ENCODE measurements at regions not wholly inside any gene's neighbourhood (a gene's known extent, or its start where the extent isn't known, plus 50 kb on each side); places are given as distances from the start of the nearest gene placed in this dataset.

DNA sequence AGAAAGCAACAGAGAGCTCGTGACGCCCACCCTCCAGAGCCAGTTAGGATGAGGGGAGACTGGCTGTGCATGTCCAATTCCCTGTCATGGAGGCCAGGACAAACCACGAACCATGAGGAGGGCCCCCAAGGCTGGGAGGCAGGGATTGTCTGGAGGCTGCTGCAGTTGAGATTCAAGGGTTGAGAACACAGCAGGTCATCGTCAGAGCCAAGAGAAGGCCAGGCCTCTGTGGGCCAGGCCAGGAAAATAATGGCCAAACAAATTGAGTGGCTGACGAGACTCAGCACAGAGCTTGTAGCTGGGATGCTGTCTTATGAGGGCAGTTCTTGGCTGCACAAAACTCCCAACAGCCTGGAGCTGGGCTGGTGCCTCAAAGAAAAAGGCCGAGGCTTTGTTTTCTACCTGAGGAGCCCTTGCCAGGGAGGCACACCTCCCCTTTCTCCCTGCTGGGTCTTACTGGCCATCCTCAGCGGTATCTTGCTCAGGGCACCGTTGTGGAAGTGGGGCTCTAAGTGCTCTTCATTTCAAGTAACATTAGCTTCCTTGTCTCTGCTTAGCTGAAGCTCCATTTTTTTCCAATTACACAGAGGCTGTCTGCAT lies 665.9 kb downstream of the BCL11B start:
- TF ChIP-seq, protein P1, sequence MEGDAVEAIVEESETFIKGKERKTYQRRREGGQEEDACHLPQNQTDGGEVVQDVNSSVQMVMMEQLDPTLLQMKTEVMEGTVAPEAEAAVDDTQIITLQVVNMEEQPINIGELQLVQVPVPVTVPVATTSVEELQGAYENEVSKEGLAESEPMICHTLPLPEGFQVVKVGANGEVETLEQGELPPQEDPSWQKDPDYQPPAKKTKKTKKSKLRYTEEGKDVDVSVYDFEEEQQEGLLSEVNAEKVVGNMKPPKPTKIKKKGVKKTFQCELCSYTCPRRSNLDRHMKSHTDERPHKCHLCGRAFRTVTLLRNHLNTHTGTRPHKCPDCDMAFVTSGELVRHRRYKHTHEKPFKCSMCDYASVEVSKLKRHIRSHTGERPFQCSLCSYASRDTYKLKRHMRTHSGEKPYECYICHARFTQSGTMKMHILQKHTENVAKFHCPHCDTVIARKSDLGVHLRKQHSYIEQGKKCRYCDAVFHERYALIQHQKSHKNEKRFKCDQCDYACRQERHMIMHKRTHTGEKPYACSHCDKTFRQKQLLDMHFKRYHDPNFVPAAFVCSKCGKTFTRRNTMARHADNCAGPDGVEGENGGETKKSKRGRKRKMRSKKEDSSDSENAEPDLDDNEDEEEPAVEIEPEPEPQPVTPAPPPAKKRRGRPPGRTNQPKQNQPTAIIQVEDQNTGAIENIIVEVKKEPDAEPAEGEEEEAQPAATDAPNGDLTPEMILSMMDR (IDR thresholded peaks at IDR 0.05; ENCODE audit: unreplicated experiment): no peak
- Mint-ChIP-seq H3K4me1 (ENCODE audit: unreplicated experiment) (peaks cover 3% of the 10 kb centered on the region), H3K27ac (ENCODE audit: unreplicated experiment) (no peak overlapping the region), H3K4me3 (ENCODE audit: unreplicated experiment) (no peak overlapping the region), H3K36me3 (ENCODE audit: low read depth, unreplicated experiment) (no peaks in the 10 kb centered on the region), H3K27me3 (ENCODE audit: unreplicated experiment) (peaks cover 7% of the 10 kb centered on the region), H3K9me3 (ENCODE audit: unreplicated experiment) (no peaks in the 10 kb centered on the region)
- no peak for DNase-seq (ENCODE audit: low spot score)

DNA sequence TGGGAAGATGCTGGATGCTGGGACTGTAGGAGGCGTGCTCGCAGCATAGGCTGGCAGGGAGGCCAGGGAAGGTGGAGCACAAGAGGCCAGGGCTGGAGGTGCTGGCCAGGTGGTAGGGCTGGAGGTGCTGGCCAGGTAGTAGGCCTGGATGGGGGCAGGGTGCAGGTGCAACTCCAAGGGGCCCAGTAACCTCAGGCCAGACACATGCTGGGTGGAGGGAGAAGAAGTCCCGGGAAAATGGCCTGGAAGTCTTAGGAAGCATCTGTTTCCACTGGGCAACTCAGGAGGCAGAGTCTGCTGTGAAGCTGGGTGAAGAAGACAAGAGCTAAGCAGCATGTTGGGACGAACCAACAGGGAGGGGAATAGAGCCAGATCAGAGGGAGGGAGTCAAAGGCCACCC lies 665.2 kb downstream of the BCL11B start:
- no peak for DNase-seq (ENCODE audit: low spot score)
- peaks cover 3% of the 10 kb centered on the region for H3K4me1 Mint-ChIP-seq (ENCODE audit: unreplicated experiment)
- no peak overlapping the region for H3K27ac Mint-ChIP-seq (ENCODE audit: unreplicated experiment)
- H3K36me3 Mint-ChIP-seq (ENCODE audit: low read depth, unreplicated experiment): no peaks in the 10 kb centered on the region
- no peaks in the 10 kb centered on the region for H3K9me3 Mint-ChIP-seq (ENCODE audit: unreplicated experiment)
- peaks cover 7% of the 10 kb centered on the region for H3K27me3 Mint-ChIP-seq (ENCODE audit: unreplicated experiment)
- TF ChIP-seq, protein P1 (IDR thresholded peaks at IDR 0.05; ENCODE audit: unreplicated experiment): no peak
- no peak overlapping the region for H3K4me3 Mint-ChIP-seq (ENCODE audit: unreplicated experiment)

DNA sequence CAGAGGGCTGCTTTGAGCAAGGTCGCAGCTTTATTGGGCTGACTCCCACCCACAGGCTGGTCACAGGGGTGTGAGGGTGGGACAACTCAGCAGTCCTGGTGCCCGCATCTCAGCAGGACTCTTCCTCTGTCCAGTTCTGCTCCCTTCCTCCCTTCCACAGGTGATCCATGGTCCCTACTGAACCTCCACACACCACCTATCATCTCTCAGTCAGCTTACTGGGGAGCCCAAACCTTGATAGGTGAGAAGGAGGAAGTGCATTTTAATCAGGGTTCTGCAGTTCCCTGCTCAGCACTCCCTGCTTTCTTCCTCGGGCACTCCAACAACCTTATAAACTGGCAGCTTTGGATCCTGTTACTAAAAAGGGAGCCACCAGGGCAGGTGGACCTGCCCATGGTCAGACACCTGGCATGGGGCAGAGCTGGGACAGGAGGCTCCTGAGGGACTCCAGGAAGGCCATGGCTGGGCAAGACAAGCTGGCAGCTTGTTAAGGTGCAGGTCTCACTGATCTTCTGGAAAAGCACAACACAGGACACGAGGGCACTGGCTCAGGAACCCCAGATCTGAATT lies 664.6 kb downstream of the BCL11B start:
- Mint-ChIP-seq H3K9me3 (ENCODE audit: unreplicated experiment) (no peaks in the 10 kb centered on the region), H3K36me3 (ENCODE audit: low read depth, unreplicated experiment) (no peaks in the 10 kb centered on the region), H3K4me1 (ENCODE audit: unreplicated experiment) (peaks cover 3% of the 10 kb centered on the region), H3K27ac (ENCODE audit: unreplicated experiment) (no peak overlapping the region), H3K4me3 (ENCODE audit: unreplicated experiment) (no peak overlapping the region), H3K27me3 (ENCODE audit: unreplicated experiment) (peaks cover 7% of the 10 kb centered on the region)
- DNase-seq (ENCODE audit: low spot score): no peak
- TF ChIP-seq, protein P1 (IDR thresholded peaks at IDR 0.05; ENCODE audit: unreplicated experiment): no peak

DNA sequence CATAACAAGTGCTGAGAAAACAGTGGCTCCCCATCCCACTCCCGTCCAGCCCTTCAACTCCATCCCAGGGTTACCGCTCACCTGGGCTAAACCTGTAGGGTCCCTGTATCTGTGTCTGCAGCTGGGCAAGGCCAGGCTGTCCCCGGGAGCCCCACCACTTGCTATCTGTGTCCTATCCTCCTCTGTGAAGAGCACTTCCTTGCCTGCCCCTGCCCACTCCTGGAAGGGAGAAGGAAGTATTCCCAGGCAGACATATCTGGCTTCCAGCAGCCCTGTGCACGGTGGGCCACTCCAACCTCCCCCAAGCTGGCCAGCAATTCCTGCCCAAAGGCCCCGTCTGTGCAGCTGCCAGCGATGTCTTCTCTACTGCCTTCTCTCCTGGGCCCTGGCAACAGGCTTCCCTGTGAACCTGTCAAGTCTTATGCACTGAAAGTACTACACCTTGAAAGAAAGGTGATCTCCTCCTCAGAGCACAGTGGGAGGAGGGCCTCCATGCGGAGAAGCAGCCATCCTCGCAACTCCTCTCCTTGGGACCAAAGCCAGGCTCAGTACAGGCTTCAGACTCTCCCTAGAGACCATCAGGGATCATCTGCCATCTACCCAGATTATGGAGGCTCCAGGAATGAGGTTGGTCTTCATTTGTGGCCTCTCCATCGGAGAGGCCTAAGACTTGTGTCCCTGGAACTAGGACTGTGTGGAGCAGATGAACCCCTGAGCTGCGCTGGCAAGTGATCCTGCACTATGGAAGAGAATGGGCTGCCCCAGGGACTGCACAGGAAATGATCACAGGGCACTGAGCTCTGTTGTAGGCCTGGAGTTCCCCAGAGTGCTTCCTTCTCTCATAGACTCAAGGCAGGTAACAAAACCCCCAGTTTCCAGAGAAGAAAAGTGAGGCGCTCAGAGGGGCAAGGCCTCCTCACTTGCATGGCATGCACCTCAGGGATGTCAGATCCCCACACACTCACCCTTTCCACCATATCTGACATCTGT lies 663.6 kb downstream of the BCL11B start:
- no peaks in the 10 kb centered on the region for H3K36me3 Mint-ChIP-seq (ENCODE audit: low read depth, unreplicated experiment)
- peaks cover 6% of the 10 kb centered on the region for H3K27me3 Mint-ChIP-seq (ENCODE audit: unreplicated experiment)
- no peak for DNase-seq (ENCODE audit: low spot score)
- H3K27ac Mint-ChIP-seq (ENCODE audit: unreplicated experiment): no peak overlapping the region
- TF ChIP-seq, protein P1 (IDR thresholded peaks at IDR 0.05; ENCODE audit: unreplicated experiment): no peak
- H3K4me1 Mint-ChIP-seq (ENCODE audit: unreplicated experiment): peaks cover 3% of the 10 kb centered on the region
- no peak overlapping the region for H3K4me3 Mint-ChIP-seq (ENCODE audit: unreplicated experiment)
- H3K9me3 Mint-ChIP-seq (ENCODE audit: unreplicated experiment): no peaks in the 10 kb centered on the region
